ENCODE measurements at regions not wholly inside any gene's neighbourhood (a gene's known extent, or its start where the extent isn't known, plus 50 kb on each side); places are given as distances from the start of the nearest gene placed in this dataset.

GRCh38 chr5:38765399-38765861 is 80.4 kb upstream of the OSMR start:
- H2BK5ac ChIP-seq (ENCODE audit: low read length), result no peak overlapping the region
- no peak for DNase-seq (ENCODE audit: low spot score)
- H3K9me3 ChIP-seq (replicated peaks in 1 of 2; ENCODE audit: control insufficient read depth in 2 of 2, insufficient read depth in 1 of 2, low read depth in 1 of 2, low read length in 2 of 2), result peaks cover 0 to 10% of the 10 kb centered on the region in 2 donors
- H3K18ac ChIP-seq (ENCODE audit: low read length), result no peak overlapping the region
- no peak overlapping the region for H4K8ac ChIP-seq (ENCODE audit: low read depth, low read length)
- no CpG with 5 or more reads among the region's 5 CpGs for whole genome bisulfite sequencing, 2 donors (ENCODE audit: extremely low coverage in 2 of 2, insufficient read length in 2 of 2, insufficient replicate concordance in 1 of 2)
- H3K4me3 ChIP-seq (ENCODE audit: low read length in 2 of 2), result no peak overlapping the region
- H3K23ac ChIP-seq (ENCODE audit: low read depth, low read length, poor library complexity), result no peak overlapping the region
- H3K9ac ChIP-seq (ENCODE audit: low read depth, low read length, poor library complexity), result no peak overlapping the region
- no peak overlapping the region for H2AK5ac ChIP-seq (ENCODE audit: low read depth, low read length)
- no peak overlapping the region for H3K14ac ChIP-seq (ENCODE audit: low read length)
- H3K4me1 ChIP-seq (ENCODE audit: control insufficient read depth in 2 of 2, insufficient read depth in 1 of 2, low read depth in 1 of 2, low read length in 2 of 2), result no peaks in the 10 kb centered on the region
- H2BK12ac ChIP-seq (ENCODE audit: low read length), result no peak overlapping the region
- H3K27ac ChIP-seq (replicated peaks; ENCODE audit: low read length), result no peak overlapping the region
- H4K91ac ChIP-seq (ENCODE audit: low read depth, low read length, poor library complexity), result no peak overlapping the region
- no peak overlapping the region for H2AFZ ChIP-seq (ENCODE audit: low read length)
- H3K4ac ChIP-seq (ENCODE audit: low read length), result no peak overlapping the region
- no peaks in the 10 kb centered on the region for H3K79me1 ChIP-seq (ENCODE audit: low read depth, low read length)
- H3K36me3 ChIP-seq (replicated peaks in 1 of 2; ENCODE audit: control insufficient read depth in 2 of 2, insufficient read depth in 2 of 2, low read length in 2 of 2), result no peaks in the 10 kb centered on the region
- H2BK15ac ChIP-seq (ENCODE audit: low read length), result no peak overlapping the region
- no peak overlapping the region for H3K4me2 ChIP-seq (ENCODE audit: insufficient read depth, low read length, poor library complexity, severe bottlenecking)
- no peaks in the 10 kb centered on the region for H3K27me3 ChIP-seq (ENCODE audit: control insufficient read depth in 3 of 3, insufficient read depth in 3 of 3, low read depth in 1 of 3, low read length in 3 of 3)
- no peak overlapping the region for H2BK120ac ChIP-seq (ENCODE audit: low read depth, low read length)

GRCh38 chr5:38766151-38766550 is 79.7 kb upstream of the OSMR start:
- Histone ChIP-seq H4K8ac (ENCODE audit: low read depth, low read length) (no peak overlapping the region), H2BK120ac (ENCODE audit: low read depth, low read length) (no peak overlapping the region), H4K91ac (ENCODE audit: low read depth, low read length, poor library complexity) (no peak overlapping the region), H3K4ac (ENCODE audit: low read length) (no peak overlapping the region), H3K27me3 (ENCODE audit: control insufficient read depth in 3 of 3, insufficient read depth in 3 of 3, low read depth in 1 of 3, low read length in 3 of 3) (no peaks in the 10 kb centered on the region), H2AK5ac (ENCODE audit: low read depth, low read length) (no peak overlapping the region), H3K14ac (ENCODE audit: low read length) (no peak overlapping the region), H2AFZ (ENCODE audit: low read length) (no peak overlapping the region), H3K79me1 (ENCODE audit: low read depth, low read length) (no peaks in the 10 kb centered on the region), H2BK5ac (ENCODE audit: low read length) (no peak overlapping the region), H3K4me1 (ENCODE audit: control insufficient read depth in 2 of 2, insufficient read depth in 1 of 2, low read depth in 1 of 2, low read length in 2 of 2) (no peaks in the 10 kb centered on the region), H3K27ac (replicated peaks; ENCODE audit: low read length) (no peak overlapping the region), H2BK12ac (ENCODE audit: low read length) (no peak overlapping the region), H3K23ac (ENCODE audit: low read depth, low read length, poor library complexity) (no peak overlapping the region), H3K4me3 (ENCODE audit: low read length in 2 of 2) (no peak overlapping the region), H3K4me2 (ENCODE audit: insufficient read depth, low read length, poor library complexity, severe bottlenecking) (no peak overlapping the region), H3K9me3 (replicated peaks in 1 of 2; ENCODE audit: control insufficient read depth in 2 of 2, insufficient read depth in 1 of 2, low read depth in 1 of 2, low read length in 2 of 2) (peaks cover 0 to 10% of the 10 kb centered on the region in 2 donors), H3K18ac (ENCODE audit: low read length) (no peak overlapping the region), H3K9ac (ENCODE audit: low read depth, low read length, poor library complexity) (no peak overlapping the region), H3K36me3 (replicated peaks in 1 of 2; ENCODE audit: control insufficient read depth in 2 of 2, insufficient read depth in 2 of 2, low read length in 2 of 2) (no peaks in the 10 kb centered on the region), H2BK15ac (ENCODE audit: low read length) (no peak overlapping the region)
- no CpG with 5 or more reads among the region's 2 CpGs for WGBS, 2 donors (ENCODE audit: extremely low coverage in 2 of 2, insufficient read length in 2 of 2, insufficient replicate concordance in 1 of 2)
- DNase-seq (ENCODE audit: low spot score), result no peak

- no CpG with 5 or more reads among the region's 9 CpGs for WGBS, 2 donors (ENCODE audit: extremely low coverage in 2 of 2, insufficient read length in 2 of 2, insufficient replicate concordance in 1 of 2)
- H2BK120ac ChIP-seq (ENCODE audit: low read depth, low read length), result no peak overlapping the region
- no peak overlapping the region for H4K8ac ChIP-seq (ENCODE audit: low read depth, low read length)
- H3K36me3 ChIP-seq (replicated peaks in 1 of 2; ENCODE audit: control insufficient read depth in 2 of 2, insufficient read depth in 2 of 2, low read length in 2 of 2), result no peaks in the 10 kb centered on the region
- H2AK5ac ChIP-seq (ENCODE audit: low read depth, low read length), result no peak overlapping the region
- no peak overlapping the region for H3K18ac ChIP-seq (ENCODE audit: low read length)
- no peak overlapping the region for H3K23ac ChIP-seq (ENCODE audit: low read depth, low read length, poor library complexity)
- H2BK12ac ChIP-seq (ENCODE audit: low read length), result no peak overlapping the region
- H3K9me3 ChIP-seq (replicated peaks in 1 of 2; ENCODE audit: control insufficient read depth in 2 of 2, insufficient read depth in 1 of 2, low read depth in 1 of 2, low read length in 2 of 2), result peaks cover 0 to 10% of the 10 kb centered on the region in 2 donors
- H3K4me3 ChIP-seq (ENCODE audit: low read length in 2 of 2), result no peak overlapping the region
- no peak overlapping the region for H4K91ac ChIP-seq (ENCODE audit: low read depth, low read length, poor library complexity)
- H3K4ac ChIP-seq (ENCODE audit: low read length), result no peak overlapping the region
- no peak overlapping the region for H3K27ac ChIP-seq (replicated peaks; ENCODE audit: low read length)
- no peak overlapping the region for H2AFZ ChIP-seq (ENCODE audit: low read length)
- no peaks in the 10 kb centered on the region for H3K79me1 ChIP-seq (ENCODE audit: low read depth, low read length)
- peaks cover 0 to 5% of the 10 kb centered on the region in 2 donors for H3K4me1 ChIP-seq (ENCODE audit: control insufficient read depth in 2 of 2, insufficient read depth in 1 of 2, low read depth in 1 of 2, low read length in 2 of 2)
- no peaks in the 10 kb centered on the region for H3K27me3 ChIP-seq (ENCODE audit: control insufficient read depth in 3 of 3, insufficient read depth in 3 of 3, low read depth in 1 of 3, low read length in 3 of 3)
- H2BK5ac ChIP-seq (ENCODE audit: low read length), result no peak overlapping the region
- no peak overlapping the region for H2BK15ac ChIP-seq (ENCODE audit: low read length)
- H3K4me2 ChIP-seq (ENCODE audit: insufficient read depth, low read length, poor library complexity, severe bottlenecking), result no peak overlapping the region
- no peak for DNase-seq (ENCODE audit: low spot score)
- H3K9ac ChIP-seq (ENCODE audit: low read depth, low read length, poor library complexity), result no peak overlapping the region
- no peak overlapping the region for H3K14ac ChIP-seq (ENCODE audit: low read length)
Measured at GRCh38 chr5:38768412-38769211, 77.2 kb upstream of the OSMR start.

- no CpG with 5 or more reads among the region's 4 CpGs for WGBS, 2 donors (ENCODE audit: extremely low coverage in 2 of 2, insufficient read length in 2 of 2, insufficient replicate concordance in 1 of 2)
- no peaks in the 10 kb centered on the region for H3K79me1 ChIP-seq (ENCODE audit: low read depth, low read length)
- no peak overlapping the region for H2BK5ac ChIP-seq (ENCODE audit: low read length)
- no peak overlapping the region for H3K9ac ChIP-seq (ENCODE audit: low read depth, low read length, poor library complexity)
- H3K36me3 ChIP-seq (replicated peaks in 1 of 2; ENCODE audit: control insufficient read depth in 2 of 2, insufficient read depth in 2 of 2, low read length in 2 of 2), result no peaks in the 10 kb centered on the region
- H2BK120ac ChIP-seq (ENCODE audit: low read depth, low read length), result no peak overlapping the region
- no peak overlapping the region for H3K18ac ChIP-seq (ENCODE audit: low read length)
- H3K27me3 ChIP-seq (ENCODE audit: control insufficient read depth in 3 of 3, insufficient read depth in 3 of 3, low read depth in 1 of 3, low read length in 3 of 3), result no peaks in the 10 kb centered on the region
- H3K9me3 ChIP-seq (replicated peaks in 1 of 2; ENCODE audit: control insufficient read depth in 2 of 2, insufficient read depth in 1 of 2, low read depth in 1 of 2, low read length in 2 of 2), result peaks cover 0 to under 1% of the 10 kb centered on the region in 2 donors
- H3K4ac ChIP-seq (ENCODE audit: low read length), result no peak overlapping the region
- no peak overlapping the region for H3K27ac ChIP-seq (replicated peaks; ENCODE audit: low read length)
- no peak overlapping the region for H3K4me2 ChIP-seq (ENCODE audit: insufficient read depth, low read length, poor library complexity, severe bottlenecking)
- no peak overlapping the region for H2BK12ac ChIP-seq (ENCODE audit: low read length)
- peaks cover 0 to 5% of the 10 kb centered on the region in 2 donors for H3K4me1 ChIP-seq (ENCODE audit: control insufficient read depth in 2 of 2, insufficient read depth in 1 of 2, low read depth in 1 of 2, low read length in 2 of 2)
- no peak overlapping the region for H4K8ac ChIP-seq (ENCODE audit: low read depth, low read length)
- no peak overlapping the region for H2AK5ac ChIP-seq (ENCODE audit: low read depth, low read length)
- no peak overlapping the region for H2BK15ac ChIP-seq (ENCODE audit: low read length)
- H4K91ac ChIP-seq (ENCODE audit: low read depth, low read length, poor library complexity), result no peak overlapping the region
- no peak overlapping the region for H3K23ac ChIP-seq (ENCODE audit: low read depth, low read length, poor library complexity)
- H2AFZ ChIP-seq (ENCODE audit: low read length), result peak overlapping the region; percentile 38
- no peak overlapping the region for H3K4me3 ChIP-seq (ENCODE audit: low read length in 2 of 2)
- no peak for DNase-seq (ENCODE audit: low spot score)
- H3K14ac ChIP-seq (ENCODE audit: low read length), result no peak overlapping the region
Measured at GRCh38 chr5:38772471-38772870, 73.3 kb upstream of the OSMR start.

Measured in neuronal stem cell (in vitro differentiated cells).